ENCODE measurements at regions not wholly inside any gene's neighbourhood (a gene's known extent, or its start where the extent isn't known, plus 50 kb on each side); places are given as distances from the start of the nearest gene placed in this dataset.

DNA sequence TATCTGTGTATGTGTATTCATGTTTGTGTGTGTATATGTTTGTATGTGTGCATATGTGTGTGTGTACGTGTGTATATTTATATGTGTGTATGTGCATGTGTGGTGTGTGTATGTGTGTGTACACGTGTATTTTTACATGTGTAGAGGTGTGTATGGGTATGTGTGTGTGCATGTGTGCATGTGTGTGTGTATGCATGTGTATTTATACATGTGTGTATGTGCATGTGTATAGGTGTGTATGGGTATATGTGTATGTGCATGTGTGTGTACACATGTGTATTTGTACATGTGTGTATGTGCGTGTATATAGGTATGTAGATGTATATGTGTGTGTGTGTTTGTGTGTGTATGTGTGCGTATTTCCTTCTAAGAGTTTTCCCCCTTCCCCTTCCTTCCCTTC is 207.7 kb upstream of the ATP6AP2 start:
- POLR2A ChIA-PET, result no interaction called here
- no peak overlapping the region for H3K4me2 ChIP-seq (replicated peaks; ENCODE audit: low read depth, low read length, poor library complexity, severe bottlenecking)
- Mint-ChIP-seq H3K27ac (no peak overlapping the region), H3K27me3 (no peaks in the 10 kb centered on the region), H3K4me3 (no peak overlapping the region), H3K4me1 (no peaks in the 10 kb centered on the region), H3K9me3 (ENCODE audit: insufficient read depth) (no peaks in the 10 kb centered on the region)
- H3K9ac ChIP-seq (ENCODE audit: low read length), result no peak overlapping the region
- no peaks in the 10 kb centered on the region for H3K4me1 ChIP-seq (ENCODE audit: control insufficient read depth in 2 of 2, insufficient read depth in 2 of 2, low read length in 2 of 2)
- H3K36me3 ChIP-seq (replicated peaks in 1 of 2; ENCODE audit: control extremely low read depth in 1 of 2, control insufficient read depth in 1 of 2, extremely low read depth in 1 of 2, insufficient read depth in 2 of 2, low read length in 1 of 2), result no peaks in the 10 kb centered on the region
- no peak overlapping the region for H3K4me3 ChIP-seq (ENCODE audit: control extremely low read depth in 1 of 5, extremely low read depth in 1 of 5, insufficient read depth in 1 of 5, low read depth in 2 of 5, low read length in 4 of 5)
- no peak for ATAC-seq (ENCODE audit: low read depth)
- CTCF ChIA-PET, result no interaction called here
- no peaks in the 10 kb centered on the region for H3K79me2 ChIP-seq (ENCODE audit: control insufficient read depth, insufficient read depth, low read length)
- H4K20me1 ChIP-seq (ENCODE audit: control insufficient read depth, insufficient read depth, low read length, poor library complexity, severe bottlenecking), result no peaks in the 10 kb centered on the region
- H3K27me3 ChIP-seq (replicated peaks in 1 of 4; ENCODE audit: control extremely low read depth in 1 of 4, control insufficient read depth in 3 of 4, insufficient read depth in 4 of 4, low read length in 3 of 4), result no peaks in the 10 kb centered on the region
- no peak overlapping the region for H2AFZ ChIP-seq (ENCODE audit: insufficient read depth, low read depth, low read length, poor library complexity, severe bottlenecking)
- DNase-seq, result no peak
- WGBS (ENCODE audit: insufficient coverage), result 86% methylated on average over 2 of the region's 4 CpGs
- no peak overlapping the region for H3K27ac ChIP-seq (ENCODE audit: low read length in 2 of 2)
- intact Hi-C loops (cut with micrococcal nuclease), result no loop called here
- H3K9me3 ChIP-seq (ENCODE audit: control extremely low read depth in 1 of 3, control insufficient read depth in 2 of 3, insufficient read depth in 1 of 3, low read length in 2 of 3), result no peaks in the 10 kb centered on the region
- TF ChIP-seq, protein P1, sequence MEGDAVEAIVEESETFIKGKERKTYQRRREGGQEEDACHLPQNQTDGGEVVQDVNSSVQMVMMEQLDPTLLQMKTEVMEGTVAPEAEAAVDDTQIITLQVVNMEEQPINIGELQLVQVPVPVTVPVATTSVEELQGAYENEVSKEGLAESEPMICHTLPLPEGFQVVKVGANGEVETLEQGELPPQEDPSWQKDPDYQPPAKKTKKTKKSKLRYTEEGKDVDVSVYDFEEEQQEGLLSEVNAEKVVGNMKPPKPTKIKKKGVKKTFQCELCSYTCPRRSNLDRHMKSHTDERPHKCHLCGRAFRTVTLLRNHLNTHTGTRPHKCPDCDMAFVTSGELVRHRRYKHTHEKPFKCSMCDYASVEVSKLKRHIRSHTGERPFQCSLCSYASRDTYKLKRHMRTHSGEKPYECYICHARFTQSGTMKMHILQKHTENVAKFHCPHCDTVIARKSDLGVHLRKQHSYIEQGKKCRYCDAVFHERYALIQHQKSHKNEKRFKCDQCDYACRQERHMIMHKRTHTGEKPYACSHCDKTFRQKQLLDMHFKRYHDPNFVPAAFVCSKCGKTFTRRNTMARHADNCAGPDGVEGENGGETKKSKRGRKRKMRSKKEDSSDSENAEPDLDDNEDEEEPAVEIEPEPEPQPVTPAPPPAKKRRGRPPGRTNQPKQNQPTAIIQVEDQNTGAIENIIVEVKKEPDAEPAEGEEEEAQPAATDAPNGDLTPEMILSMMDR (IDR thresholded peaks at IDR 0.05), result no peak
- no peak for TF ChIP-seq EZH2 (IDR thresholded peaks at IDR 0.05; ENCODE audit: borderline replicate concordance, insufficient read depth, low read depth, low read length, poor library complexity, severe bottlenecking)

DNA sequence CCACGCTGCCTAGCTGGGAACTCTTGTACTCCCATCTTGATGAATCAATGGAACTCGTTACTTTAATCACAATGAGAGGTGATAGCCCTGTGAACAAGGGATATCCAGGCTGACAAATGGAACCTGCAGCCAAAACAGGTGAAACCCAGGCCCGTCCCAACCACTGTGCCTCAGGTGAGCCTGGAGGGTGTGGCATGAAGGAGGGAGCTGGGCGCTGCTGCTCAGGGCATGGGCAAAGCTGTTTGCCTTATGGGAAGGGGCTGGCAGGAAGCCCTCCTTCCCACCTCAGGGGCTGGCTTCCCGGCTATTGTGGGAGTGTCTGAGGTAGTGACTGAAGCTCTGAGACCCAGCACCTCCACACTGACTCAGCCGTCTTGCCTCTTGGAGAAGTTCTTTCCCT is 209.4 kb upstream of the ATP6AP2 start:
- Mint-ChIP-seq H3K9me3 (ENCODE audit: insufficient read depth) (no peaks in the 10 kb centered on the region), H3K4me3 (no peak overlapping the region), H3K27ac (no peak overlapping the region), H3K27me3 (no peaks in the 10 kb centered on the region), H3K4me1 (no peaks in the 10 kb centered on the region)
- H3K9ac ChIP-seq (ENCODE audit: low read length), result no peak overlapping the region
- H3K36me3 ChIP-seq (replicated peaks in 1 of 2; ENCODE audit: control extremely low read depth in 1 of 2, control insufficient read depth in 1 of 2, extremely low read depth in 1 of 2, insufficient read depth in 2 of 2, low read length in 1 of 2), result no peaks in the 10 kb centered on the region
- no peaks in the 10 kb centered on the region for H4K20me1 ChIP-seq (ENCODE audit: control insufficient read depth, insufficient read depth, low read length, poor library complexity, severe bottlenecking)
- ChIA-PET CTCF (no interaction called here), POLR2A (no interaction called here)
- H3K4me2 ChIP-seq (replicated peaks; ENCODE audit: low read depth, low read length, poor library complexity, severe bottlenecking), result no peak overlapping the region
- no peaks in the 10 kb centered on the region for H3K4me1 ChIP-seq (ENCODE audit: control insufficient read depth in 2 of 2, insufficient read depth in 2 of 2, low read length in 2 of 2)
- TF ChIP-seq EZH2 (IDR thresholded peaks at IDR 0.05; ENCODE audit: borderline replicate concordance, insufficient read depth, low read depth, low read length, poor library complexity, severe bottlenecking), result no peak
- TF ChIP-seq, protein P1 (IDR thresholded peaks at IDR 0.05), result no peak
- H3K79me2 ChIP-seq (ENCODE audit: control insufficient read depth, insufficient read depth, low read length), result no peaks in the 10 kb centered on the region
- H2AFZ ChIP-seq (ENCODE audit: insufficient read depth, low read depth, low read length, poor library complexity, severe bottlenecking), result no peak overlapping the region
- ATAC-seq (ENCODE audit: low read depth) (no peak), DNase-seq (no peak)
- no peaks in the 10 kb centered on the region for H3K27me3 ChIP-seq (replicated peaks in 1 of 4; ENCODE audit: control extremely low read depth in 1 of 4, control insufficient read depth in 3 of 4, insufficient read depth in 4 of 4, low read length in 3 of 4)
- 95% methylated on average over 3 of the region's 6 CpGs for WGBS (ENCODE audit: insufficient coverage)
- H3K4me3 ChIP-seq (ENCODE audit: control extremely low read depth in 1 of 5, extremely low read depth in 1 of 5, insufficient read depth in 1 of 5, low read depth in 2 of 5, low read length in 4 of 5), result no peak overlapping the region
- intact Hi-C loops (cut with micrococcal nuclease), result no loop called here
- no peaks in the 10 kb centered on the region for H3K9me3 ChIP-seq (ENCODE audit: control extremely low read depth in 1 of 3, control insufficient read depth in 2 of 3, insufficient read depth in 1 of 3, low read length in 2 of 3)
- no peak overlapping the region for H3K27ac ChIP-seq (ENCODE audit: low read length in 2 of 2)
